H1 (cell line): ENCODE measurements at regions not wholly inside any gene's neighbourhood (a gene's known extent, or its start where the extent isn't known, plus 50 kb on each side); places are given as distances from the start of the nearest gene placed in this dataset.

Experiments
- ATF2 ChIP-seq: IDR thresholded peaks from 2 replicates; pipeline ENCODE4 v1.6.1; 2012; ENCODE audit warnings: low read length, inconsistent platforms
- BCL11A ChIP-seq, 2 experiments: IDR thresholded peaks; one replicate each; pipeline ENCODE4 v1.6.1; 2011; ENCODE audit warnings: low read depth in 2 of 2, low read length in 2 of 2, mild to moderate bottlenecking in 2 of 2
- GTF2F1 ChIP-seq: IDR thresholded peaks from 2 replicates; pipeline ENCODE4 v1.6.1; 2012; ENCODE audit warnings: low read depth, low read length, improper control_type of control experiment, borderline replicate concordance
- SP4 ChIP-seq: IDR thresholded peaks from 2 replicates; pipeline ENCODE4 v1.6.1; 2012; ENCODE audit warnings: low read length, inconsistent platforms
- TBP ChIP-seq: IDR thresholded peaks from 2 replicates; pipeline ENCODE4 v1.6.1; 2011; ENCODE audit warnings: low read depth, low read length, improper control_type of control experiment
- YY1 ChIP-seq: IDR thresholded peaks from 2 replicates; pipeline ENCODE4 v1.6.1; 2011; ENCODE audit warnings: low read depth, mild to moderate bottlenecking, low read length
- ZNF274 ChIP-seq: IDR thresholded peaks from 2 replicates; pipeline ENCODE4 v1.7.0; 2012; ENCODE audit warnings: low read length, borderline replicate concordance; ENCODE audit errors: extremely low read depth

DNA sequence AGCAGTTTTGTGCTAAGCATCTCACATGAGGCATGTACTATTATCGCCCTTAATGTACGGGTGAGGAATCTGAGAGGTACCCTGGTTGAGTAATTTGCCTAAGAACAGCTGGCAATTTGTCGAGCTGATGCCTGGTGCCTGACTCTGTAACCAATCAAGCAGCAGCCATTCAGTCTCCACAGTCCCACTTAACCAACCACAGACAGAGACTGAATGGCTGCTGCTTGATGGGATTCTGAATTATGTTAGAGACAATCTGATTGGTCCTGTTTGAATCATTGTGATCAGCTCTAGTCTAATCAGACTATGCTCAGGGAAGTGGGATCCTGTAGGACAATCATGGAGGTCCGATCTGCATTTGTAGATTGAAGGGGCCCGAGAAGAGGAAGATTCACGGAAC lies 447.0 kb downstream of the SHISA9 start (continued):
- TF ChIP-seq ATF2 (no peak), SP4 (no peak), BCL11A (IDR thresholded peaks at IDR 0.05; ENCODE audit: low read depth in 2 of 2, low read length in 2 of 2) (no peak), YY1 (no peak), GTF2F1 (no peak), ZNF274 (no peak), TBP (no peak)
